Coronary artery (tissue), 2 donors: ENCODE measurements at regions not wholly inside any gene's neighbourhood (a gene's known extent, or its start where the extent isn't known, plus 50 kb on each side); places are given as distances from the start of the nearest gene placed in this dataset.
"Not testable (repeated sequence)": the region's sequence is repeated elsewhere in the genome, so short reads cannot be mapped to it uniquely, and the experiment has no call there.

Experiments used
- DNase-seq: peaks from one replicate; pipeline ENCODE4 v3.0.0-alpha.2; 2017; ENCODE audit warnings: low spot score
- H3K27ac ChIP-seq, 2 donors: fragments of 200-600 bp; sonication (generic); one replicate each; pipeline ENCODE4 v1.5.1; 2016 to 2019
- H3K4me3 ChIP-seq: fragments of 200-600 bp; sonication (generic); 2 replicates; pipeline ENCODE4 v1.5.1; 2016; ENCODE audit warnings: mild to moderate bottlenecking, moderate library complexity
- TF ChIP-seq, protein P1 (sequence below): fragments of 200-600 bp; sonication (generic); IDR thresholded peaks from one replicate; pipeline ENCODE4 v1.5.1; 2019; ENCODE audit warnings: antibody characterized with exemption

GRCh38 chr20:26218301-26218700, 521.6 kb upstream of the ZNF337 start:
- TF ChIP-seq, protein P1, sequence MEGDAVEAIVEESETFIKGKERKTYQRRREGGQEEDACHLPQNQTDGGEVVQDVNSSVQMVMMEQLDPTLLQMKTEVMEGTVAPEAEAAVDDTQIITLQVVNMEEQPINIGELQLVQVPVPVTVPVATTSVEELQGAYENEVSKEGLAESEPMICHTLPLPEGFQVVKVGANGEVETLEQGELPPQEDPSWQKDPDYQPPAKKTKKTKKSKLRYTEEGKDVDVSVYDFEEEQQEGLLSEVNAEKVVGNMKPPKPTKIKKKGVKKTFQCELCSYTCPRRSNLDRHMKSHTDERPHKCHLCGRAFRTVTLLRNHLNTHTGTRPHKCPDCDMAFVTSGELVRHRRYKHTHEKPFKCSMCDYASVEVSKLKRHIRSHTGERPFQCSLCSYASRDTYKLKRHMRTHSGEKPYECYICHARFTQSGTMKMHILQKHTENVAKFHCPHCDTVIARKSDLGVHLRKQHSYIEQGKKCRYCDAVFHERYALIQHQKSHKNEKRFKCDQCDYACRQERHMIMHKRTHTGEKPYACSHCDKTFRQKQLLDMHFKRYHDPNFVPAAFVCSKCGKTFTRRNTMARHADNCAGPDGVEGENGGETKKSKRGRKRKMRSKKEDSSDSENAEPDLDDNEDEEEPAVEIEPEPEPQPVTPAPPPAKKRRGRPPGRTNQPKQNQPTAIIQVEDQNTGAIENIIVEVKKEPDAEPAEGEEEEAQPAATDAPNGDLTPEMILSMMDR, result no peak
- H3K27ac ChIP-seq, result no peak overlapping the region
- no peak for DNase-seq
- no peak overlapping the region for H3K4me3 ChIP-seq

DNA sequence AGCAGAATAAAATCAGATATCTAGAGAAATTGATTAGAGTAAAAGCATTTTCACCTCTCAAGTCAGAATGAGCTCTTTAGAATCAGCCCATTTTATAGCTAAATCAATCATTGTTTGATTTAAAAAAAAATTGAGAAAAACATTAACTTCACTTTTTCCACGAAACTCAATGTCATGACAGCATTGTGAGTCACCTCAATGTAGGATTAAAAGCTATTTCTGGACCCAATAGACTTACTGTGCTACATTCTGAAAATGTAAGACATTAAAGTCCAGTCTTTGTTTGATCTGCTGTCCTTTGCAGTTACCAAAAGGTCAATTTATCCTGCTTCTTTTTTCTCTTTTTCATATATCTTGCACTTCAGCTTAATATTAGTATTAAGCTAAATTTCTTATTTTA, 519.4 kb upstream of the ZNF337 start:
- H3K4me3 ChIP-seq, result no peak overlapping the region
- no peak overlapping the region for H3K27ac ChIP-seq
- DNase-seq, result no peak
- TF ChIP-seq, protein P1, result no peak

GRCh38 chr20:26214991-26215390, 518.3 kb upstream of the ZNF337 start:
- no peak overlapping the region for H3K27ac ChIP-seq
- DNase-seq, result no peak
- H3K4me3 ChIP-seq, result no peak overlapping the region
- TF ChIP-seq, protein P1, result no peak

GRCh38 chr20:26209171-26209941, 512.7 kb upstream of the ZNF337 start:
- DNase-seq, result no peak
- H3K4me3 ChIP-seq, result peak overlapping the region; percentile 68
- H3K27ac ChIP-seq, result no peak overlapping the region

GRCh38 chr20:26208296-26209091, 511.8 kb upstream of the ZNF337 start:
- no peak overlapping the region for H3K27ac ChIP-seq
- TF ChIP-seq, protein P1, result no peak
- peak overlapping the region; percentile 68 for H3K4me3 ChIP-seq
- DNase-seq, result no peak

More at GRCh38 chr20:26209171-26209941, 512.7 kb upstream of the ZNF337 start:
- TF ChIP-seq, protein P1, result no peak

DNA sequence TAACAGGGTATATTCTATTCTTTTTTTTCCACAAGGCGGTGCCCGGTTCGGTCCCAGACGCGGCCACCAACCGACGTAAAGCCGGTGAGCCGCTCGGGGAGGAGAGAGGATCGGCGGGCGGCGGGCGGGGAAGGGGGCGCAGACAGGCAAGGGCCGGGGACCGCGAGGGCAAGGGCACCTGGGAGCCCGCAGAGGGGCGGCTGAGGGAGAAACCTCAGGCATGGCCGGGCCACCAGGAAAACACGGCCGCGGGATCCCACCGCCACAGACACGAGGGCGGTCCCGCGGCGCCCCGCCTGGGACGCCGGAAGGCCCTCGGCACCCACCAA, 511.3 kb upstream of the ZNF337 start:
- not testable (repeated sequence) for DNase-seq, H3K27ac ChIP-seq
- H3K4me3 ChIP-seq, result peak overlapping the region; percentile 68

DNA sequence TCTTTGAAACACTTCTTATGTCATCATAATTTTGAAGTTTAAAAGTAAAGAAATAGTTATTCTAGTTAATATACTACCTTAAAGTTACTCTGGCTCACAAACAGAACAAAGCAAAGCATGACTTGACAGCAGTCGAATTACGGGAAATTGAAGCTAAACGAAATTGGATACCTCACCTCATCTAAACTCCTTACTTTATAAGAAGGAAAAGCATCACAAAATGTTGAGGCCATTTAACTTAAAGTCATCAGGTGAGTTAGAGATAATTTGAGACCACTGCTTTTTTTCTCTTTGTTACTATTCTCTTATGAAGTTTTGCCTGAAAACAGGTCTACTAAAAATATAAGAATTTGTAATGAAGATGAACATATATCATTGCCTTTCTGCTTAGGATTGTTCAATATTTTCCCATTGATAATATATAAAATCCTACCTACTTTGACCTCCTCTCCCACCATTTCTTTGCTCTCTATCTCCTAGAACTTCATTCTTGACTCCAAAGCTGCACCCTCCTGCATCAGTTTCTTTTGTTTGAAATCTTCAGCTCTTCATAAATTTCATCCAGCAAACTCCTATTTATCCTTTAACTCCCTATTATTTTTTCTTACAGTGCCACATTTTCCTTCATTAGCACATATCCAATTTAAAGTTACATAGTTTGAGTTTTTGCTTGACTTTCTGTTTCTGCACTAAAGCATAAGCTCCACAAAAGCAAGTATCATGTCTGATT, 510.7 kb upstream of the ZNF337 start:
- TF ChIP-seq, protein P1, result no peak
- Histone ChIP-seq H3K4me3 (peak overlapping the region; percentile 68), H3K27ac (no peak overlapping the region)
- no peak for DNase-seq
